ENCODE measurements at regions not wholly inside any gene's neighbourhood (a gene's known extent, or its start where the extent isn't known, plus 50 kb on each side); places are given as distances from the start of the nearest gene placed in this dataset.

DNA sequence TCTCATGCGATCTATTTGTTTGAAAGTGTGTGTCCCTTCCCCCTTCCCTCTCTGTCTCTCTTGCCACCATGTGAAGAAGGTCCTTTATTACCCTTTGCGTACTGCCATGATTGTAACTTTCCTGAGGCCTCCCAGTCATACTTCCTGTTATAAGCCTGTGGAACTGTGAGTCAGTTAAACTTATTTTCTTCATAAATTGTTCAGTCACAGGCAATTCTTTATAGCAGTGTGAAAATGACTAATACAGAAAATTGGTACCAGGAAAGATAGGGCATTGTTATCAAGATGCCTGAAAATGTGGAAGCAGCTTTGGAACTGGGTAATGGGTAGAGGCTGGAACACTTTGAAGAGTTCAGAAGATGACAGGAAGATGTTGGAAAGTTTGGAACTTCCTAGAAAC, 743.7 kb upstream of the NECTIN3 start:
- TF ChIP-seq POLR2A (IDR thresholded peaks at IDR 0.05), result no peak
- TF ChIP-seq, protein P1, sequence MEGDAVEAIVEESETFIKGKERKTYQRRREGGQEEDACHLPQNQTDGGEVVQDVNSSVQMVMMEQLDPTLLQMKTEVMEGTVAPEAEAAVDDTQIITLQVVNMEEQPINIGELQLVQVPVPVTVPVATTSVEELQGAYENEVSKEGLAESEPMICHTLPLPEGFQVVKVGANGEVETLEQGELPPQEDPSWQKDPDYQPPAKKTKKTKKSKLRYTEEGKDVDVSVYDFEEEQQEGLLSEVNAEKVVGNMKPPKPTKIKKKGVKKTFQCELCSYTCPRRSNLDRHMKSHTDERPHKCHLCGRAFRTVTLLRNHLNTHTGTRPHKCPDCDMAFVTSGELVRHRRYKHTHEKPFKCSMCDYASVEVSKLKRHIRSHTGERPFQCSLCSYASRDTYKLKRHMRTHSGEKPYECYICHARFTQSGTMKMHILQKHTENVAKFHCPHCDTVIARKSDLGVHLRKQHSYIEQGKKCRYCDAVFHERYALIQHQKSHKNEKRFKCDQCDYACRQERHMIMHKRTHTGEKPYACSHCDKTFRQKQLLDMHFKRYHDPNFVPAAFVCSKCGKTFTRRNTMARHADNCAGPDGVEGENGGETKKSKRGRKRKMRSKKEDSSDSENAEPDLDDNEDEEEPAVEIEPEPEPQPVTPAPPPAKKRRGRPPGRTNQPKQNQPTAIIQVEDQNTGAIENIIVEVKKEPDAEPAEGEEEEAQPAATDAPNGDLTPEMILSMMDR (IDR thresholded peaks at IDR 0.05), result no peak

Measured in uterus (tissue), 2 donors.